Mesendoderm (in vitro differentiated cells): ENCODE measurements at regions not wholly inside any gene's neighbourhood (a gene's known extent, or its start where the extent isn't known, plus 50 kb on each side); places are given as distances from the start of the nearest gene placed in this dataset.

Experiments
- DNase-seq: peaks from one replicate; pipeline ENCODE4 v3.0.0; 2013
- H2AK5ac ChIP-seq: 2 replicates; pipeline ENCODE4 v1.6.1; 2013; ENCODE audit warnings: low read length, inconsistent platforms
- H2BK120ac ChIP-seq: 2 replicates; pipeline ENCODE4 v1.6.1; 2013; ENCODE audit warnings: low read depth, mild to moderate bottlenecking, low read length, moderate library complexity, mixed read lengths
- H2BK15ac ChIP-seq: replicated peaks from 2 replicates; pipeline ENCODE4 v1.6.1; 2013; ENCODE audit warnings: low read depth, mild to moderate bottlenecking, moderate library complexity
- H2BK5ac ChIP-seq: 2 replicates; pipeline ENCODE4 v1.6.1; 2013; ENCODE audit warnings: low read length, inconsistent platforms
- H3K18ac ChIP-seq: 2 replicates; pipeline ENCODE4 v1.6.1; 2013; ENCODE audit warnings: mild to moderate bottlenecking, low read length, mixed read lengths
- H3K23ac ChIP-seq: one replicate; pipeline ENCODE4 v1.6.1; 2013; ENCODE audit warnings: low read length
- H3K27ac ChIP-seq: 2 replicates; pipeline ENCODE4 v1.5.1; 2013; ENCODE audit warnings: low read depth, mild to moderate bottlenecking, inconsistent platforms, low read length, moderate library complexity
- H3K27me3 ChIP-seq: 2 replicates; pipeline ENCODE4 v1.6.1; 2013; ENCODE audit warnings: low read length, control low read depth, mild to moderate bottlenecking, inconsistent platforms; ENCODE audit not compliant: insufficient read depth, poor library complexity
- H3K36me3 ChIP-seq: 2 replicates; pipeline ENCODE4 v1.6.1; 2013; ENCODE audit warnings: low read length, inconsistent platforms; ENCODE audit not compliant: control insufficient read depth, insufficient read depth
- H3K4ac ChIP-seq: one replicate; pipeline ENCODE4 v1.6.1; 2013; ENCODE audit warnings: low read depth, mild to moderate bottlenecking, low read length, moderate library complexity
- H3K4me1 ChIP-seq: 2 replicates; pipeline ENCODE4 v1.6.1; 2013; ENCODE audit warnings: low read depth, low read length, inconsistent platforms; ENCODE audit not compliant: control insufficient read depth
- H3K4me2 ChIP-seq: 2 replicates; pipeline ENCODE4 v1.6.1; 2013; ENCODE audit warnings: low read length
- H3K4me3 ChIP-seq: 2 replicates; pipeline ENCODE4 v1.5.1; 2013; ENCODE audit warnings: mild to moderate bottlenecking, low read length
- H3K56ac ChIP-seq: one replicate; pipeline ENCODE4 v1.6.1; 2013; ENCODE audit warnings: low read length
- H3K79me1 ChIP-seq: 2 replicates; pipeline ENCODE4 v1.6.1; 2013; ENCODE audit warnings: low read length, inconsistent platforms
- H3K79me2 ChIP-seq: 2 replicates; pipeline ENCODE4 v1.6.1; 2013; ENCODE audit warnings: mild to moderate bottlenecking, low read length; ENCODE audit not compliant: control insufficient read depth, insufficient read depth
- H3K9ac ChIP-seq: 2 replicates; pipeline ENCODE4 v1.6.1; 2013; ENCODE audit warnings: low read length, inconsistent platforms
- H4K5ac ChIP-seq: one replicate; pipeline ENCODE4 v1.6.1; 2013; ENCODE audit warnings: low read length
- H4K8ac ChIP-seq: one replicate; pipeline ENCODE4 v1.6.1; 2013; ENCODE audit warnings: low read depth, mild to moderate bottlenecking, control low read depth, low read length, moderate library complexity
- WGBS: extraction: QIAGEN DNeasy Blood & Tissue Kit; methylation state at CpG from one replicate; pipeline ENCODE4 v1.1.7; 2013; ENCODE audit warnings: low lambda C conversion rate, missing lambda C conversion rate; ENCODE audit not compliant: insufficient coverage; ENCODE audit errors: extremely low coverage; 5-methylcytosine and 5-hydroxymethylcytosine counted together

DNA sequence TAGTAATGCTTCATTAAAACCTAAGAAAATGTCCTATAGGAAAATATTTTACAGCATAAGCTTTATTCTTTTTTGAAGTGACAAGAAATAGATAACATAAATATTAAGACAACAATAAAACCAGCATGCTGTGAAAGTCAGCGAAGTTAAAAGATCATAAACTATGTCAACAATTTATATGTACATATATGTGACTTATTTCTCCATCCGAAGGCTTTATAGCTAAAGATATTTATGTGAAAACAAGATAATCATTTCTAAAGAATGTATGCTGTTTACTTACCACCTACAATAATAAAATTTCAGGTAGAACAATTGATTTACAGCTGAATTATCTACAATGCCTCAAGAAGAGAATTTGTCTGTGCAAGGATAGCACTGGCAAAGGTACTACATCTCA lies 283.4 kb downstream of the CRPPA start:
- Histone ChIP-seq H2BK5ac (no peak overlapping the region), H3K4ac (no peak overlapping the region), H3K27me3 (no peaks in the 10 kb centered on the region), H2BK15ac (no peak overlapping the region), H3K27ac (no peak overlapping the region), H2AK5ac (no peak overlapping the region), H3K79me1 (no peaks in the 10 kb centered on the region), H3K4me2 (no peak overlapping the region), H4K8ac (no peak overlapping the region), H3K23ac (no peak overlapping the region), H3K36me3 (no peaks in the 10 kb centered on the region), H2BK120ac (no peak overlapping the region), H3K56ac (no peak overlapping the region), H3K18ac (no peak overlapping the region), H3K9ac (no peak overlapping the region), H4K5ac (no peak overlapping the region), H3K79me2 (no peaks in the 10 kb centered on the region), H3K4me3 (no peak overlapping the region), H3K4me1 (no peaks in the 10 kb centered on the region)
- WGBS, result no CpG with 5 or more reads among the region's 2 CpGs
- no peak for DNase-seq

GRCh38 chr7:16136896-16137295 lies 284.4 kb downstream of the CRPPA start:
- H2AK5ac ChIP-seq, result no peak overlapping the region
- H3K27ac ChIP-seq, result no peak overlapping the region
- H3K23ac ChIP-seq, result no peak overlapping the region
- H3K4ac ChIP-seq, result no peak overlapping the region
- H2BK120ac ChIP-seq, result no peak overlapping the region
- WGBS, result no CpG with 5 or more reads among the region's 2 CpGs
- H3K4me2 ChIP-seq, result no peak overlapping the region
- no peak overlapping the region for H4K8ac ChIP-seq
- no peak for DNase-seq
- H3K56ac ChIP-seq, result no peak overlapping the region
- H3K4me1 ChIP-seq, result no peaks in the 10 kb centered on the region
- H2BK15ac ChIP-seq, result no peak overlapping the region
- H3K18ac ChIP-seq, result no peak overlapping the region
- H3K4me3 ChIP-seq, result no peak overlapping the region
- H3K9ac ChIP-seq, result no peak overlapping the region
- H3K79me2 ChIP-seq, result no peaks in the 10 kb centered on the region
- no peak overlapping the region for H4K5ac ChIP-seq
- no peaks in the 10 kb centered on the region for H3K27me3 ChIP-seq
- H2BK5ac ChIP-seq, result no peak overlapping the region
- no peaks in the 10 kb centered on the region for H3K36me3 ChIP-seq
- H3K79me1 ChIP-seq, result no peaks in the 10 kb centered on the region

- H4K5ac ChIP-seq, result no peak overlapping the region
Observed at GRCh38 chr7:16135658-16136057, 285.7 kb downstream of the CRPPA start.

GRCh38 chr7:16130111-16131110 lies 290.9 kb downstream of the CRPPA start:
- no peak for DNase-seq
- no peaks in the 10 kb centered on the region for H3K36me3 ChIP-seq
- no peak overlapping the region for H3K18ac ChIP-seq
- no peak overlapping the region for H3K27ac ChIP-seq
- H3K79me2 ChIP-seq, result no peaks in the 10 kb centered on the region
- no peak overlapping the region for H3K9ac ChIP-seq
- H3K79me1 ChIP-seq, result no peaks in the 10 kb centered on the region
- no CpG with 5 or more reads among the region's 1 CpG for WGBS
- H2BK120ac ChIP-seq, result no peak overlapping the region
- H2BK15ac ChIP-seq, result no peak overlapping the region
- H3K4ac ChIP-seq, result no peak overlapping the region
- no peak overlapping the region for H4K8ac ChIP-seq
- no peak overlapping the region for H3K4me2 ChIP-seq
- no peaks in the 10 kb centered on the region for H3K27me3 ChIP-seq
- H3K4me3 ChIP-seq, result no peak overlapping the region
- no peak overlapping the region for H2AK5ac ChIP-seq
- no peaks in the 10 kb centered on the region for H3K4me1 ChIP-seq
- no peak overlapping the region for H2BK5ac ChIP-seq
- H3K56ac ChIP-seq, result no peak overlapping the region
- no peak overlapping the region for H4K5ac ChIP-seq
- H3K23ac ChIP-seq, result no peak overlapping the region

More at GRCh38 chr7:16135658-16136057, 285.7 kb downstream of the CRPPA start:
- H3K79me2 ChIP-seq, result no peaks in the 10 kb centered on the region
- no peaks in the 10 kb centered on the region for H3K27me3 ChIP-seq
- no peak overlapping the region for H3K4me3 ChIP-seq
- no peak overlapping the region for H3K27ac ChIP-seq
- H2BK15ac ChIP-seq, result no peak overlapping the region
- H3K18ac ChIP-seq, result no peak overlapping the region
- H3K79me1 ChIP-seq, result no peaks in the 10 kb centered on the region
- H3K4me1 ChIP-seq, result no peaks in the 10 kb centered on the region
- H2AK5ac ChIP-seq, result no peak overlapping the region
- no peak overlapping the region for H2BK5ac ChIP-seq
- H3K23ac ChIP-seq, result no peak overlapping the region
- H4K8ac ChIP-seq, result no peak overlapping the region
- H3K4me2 ChIP-seq, result no peak overlapping the region
- no peak for DNase-seq
- H3K4ac ChIP-seq, result no peak overlapping the region
- no peak overlapping the region for H3K9ac ChIP-seq
- no peak overlapping the region for H3K56ac ChIP-seq
- H2BK120ac ChIP-seq, result no peak overlapping the region
- H3K36me3 ChIP-seq, result no peaks in the 10 kb centered on the region

DNA sequence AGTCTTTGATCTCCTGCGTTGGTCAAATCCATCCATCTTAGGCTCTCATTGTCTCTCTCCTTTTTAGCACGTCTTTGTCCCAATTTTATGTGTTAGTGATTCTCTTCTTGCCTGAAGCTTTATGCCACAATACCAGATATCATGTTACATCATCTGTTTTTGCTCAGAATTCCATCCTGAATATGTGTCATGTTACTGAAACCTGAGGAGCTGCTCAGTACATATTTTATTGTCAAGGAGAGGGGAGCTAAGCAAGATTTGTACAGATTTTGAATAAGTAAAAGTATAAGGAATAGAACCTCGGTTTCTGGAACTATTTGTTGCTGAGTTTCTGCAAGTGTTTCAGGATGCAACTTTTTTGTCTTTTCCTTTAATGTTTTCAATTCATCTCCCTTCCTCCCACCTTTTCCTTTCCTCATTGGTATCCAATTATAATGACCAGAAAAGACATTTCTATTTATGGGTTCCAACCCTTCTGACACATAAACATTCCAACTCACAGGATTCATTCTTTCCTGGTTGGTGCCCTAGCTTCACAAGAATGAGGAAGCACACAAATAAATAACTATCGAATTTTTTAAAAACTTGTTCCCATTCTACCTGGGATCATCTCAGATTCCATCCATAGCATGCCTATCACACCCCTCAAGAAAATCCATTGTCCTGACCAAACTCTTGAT lies 291.8 kb downstream of the CRPPA start:
- H3K79me2 ChIP-seq, result no peaks in the 10 kb centered on the region
- no peak overlapping the region for H4K8ac ChIP-seq
- no peak overlapping the region for H3K18ac ChIP-seq
- no peak overlapping the region for H3K4me2 ChIP-seq
- no peak overlapping the region for H3K27ac ChIP-seq
- no peak overlapping the region for H3K56ac ChIP-seq
- DNase-seq, result no peak
- H2BK15ac ChIP-seq, result no peak overlapping the region
- no peaks in the 10 kb centered on the region for H3K27me3 ChIP-seq
- no peak overlapping the region for H2AK5ac ChIP-seq
- no peak overlapping the region for H2BK120ac ChIP-seq
- no peak overlapping the region for H3K9ac ChIP-seq
- H3K36me3 ChIP-seq, result no peaks in the 10 kb centered on the region
- no peaks in the 10 kb centered on the region for H3K79me1 ChIP-seq
- no peak overlapping the region for H2BK5ac ChIP-seq
- no peak overlapping the region for H4K5ac ChIP-seq
- WGBS, result no CpG with 5 or more reads among the region's 4 CpGs
- no peak overlapping the region for H3K23ac ChIP-seq
- no peak overlapping the region for H3K4ac ChIP-seq
- H3K4me1 ChIP-seq, result no peaks in the 10 kb centered on the region
- H3K4me3 ChIP-seq, result no peak overlapping the region
